CD14-positive monocyte (primary cell): ENCODE measurements at regions not wholly inside any gene's neighbourhood (a gene's known extent, or its start where the extent isn't known, plus 50 kb on each side); places are given as distances from the start of the nearest gene placed in this dataset.
A peak's percentile ranks its signal among the peaks of the same experiment; 100 is the strongest.

Source experiments
- DNase-seq, 3 donors: peaks; one replicate each; pipeline ENCODE4 v3.0.0-alpha.2; 2011 to 2022
- H2AFZ ChIP-seq: 2 replicates; pipeline ENCODE4 v1.6.0; 2012; ENCODE audit warnings: mild to moderate bottlenecking, low read depth, low read length, inconsistent platforms; ENCODE audit not compliant: insufficient read depth, poor library complexity, severe bottlenecking
- H3K27ac ChIP-seq, 2 donors: 1 replicate in 1 of 2; 2 replicates in 1 of 2; pipeline ENCODE4 v1.5.1; 2012 to 2013; ENCODE audit warnings: low read length in 2 of 2, control low read depth in 1 of 2, inconsistent platforms in 1 of 2, low read depth in 1 of 2, mild to moderate bottlenecking in 1 of 2
- H3K27me3 ChIP-seq, 2 donors: one replicate each; pipeline versions ENCODE4 v1.6.0 to v1.6.1; 2011 to 2013; ENCODE audit warnings: low read length in 2 of 2; ENCODE audit not compliant: control insufficient read depth in 2 of 2, insufficient read depth in 2 of 2
- H3K36me3 ChIP-seq, 2 donors: replicated peaks in 1 of 2; 1 replicate in 1 of 2; 2 replicates in 1 of 2; pipeline versions ENCODE4 v1.5.1 to v1.6.1; 2012 to 2013; ENCODE audit warnings: low read length in 2 of 2, control low read depth in 1 of 2, inconsistent platforms in 1 of 2, mild to moderate bottlenecking in 1 of 2; ENCODE audit not compliant: insufficient read depth in 2 of 2, control insufficient read depth in 1 of 2
- H3K4me1 ChIP-seq, 2 donors: 1 replicate in 1 of 2; 2 replicates in 1 of 2; pipeline versions ENCODE4 v1.5.1 to v1.6.1; 2012 to 2013; ENCODE audit warnings: low read length in 2 of 2, control low read depth in 1 of 2, inconsistent platforms in 1 of 2, mild to moderate bottlenecking in 1 of 2, moderate library complexity in 1 of 2; ENCODE audit not compliant: insufficient read depth in 2 of 2, control insufficient read depth in 1 of 2
- H3K4me2 ChIP-seq: replicated peaks from 2 replicates; pipeline ENCODE3; 2012; ENCODE audit warnings: low read length, moderate library complexity, mild to moderate bottlenecking; ENCODE audit not compliant: poor library complexity, severe bottlenecking; ENCODE audit errors: extremely low read depth
- H3K4me3 ChIP-seq, 3 experiments: fragments of 200-600 bp in 1 of 3; sonication (generic) in 1 of 3; replicated peaks in 1 of 3; 1 replicate in 2 of 3; 2 replicates in 1 of 3; pipeline ENCODE4 v1.5.1; 2011 to 2013; ENCODE audit warnings: low read length in 3 of 3, mild to moderate bottlenecking in 3 of 3, control low read depth in 2 of 3, low read depth in 2 of 3, inconsistent platforms in 1 of 3, moderate library complexity in 1 of 3
- H3K79me2 ChIP-seq: 2 replicates; pipeline ENCODE4 v1.6.0; 2012; ENCODE audit warnings: mild to moderate bottlenecking, control low read depth, inconsistent platforms, low read length, moderate library complexity; ENCODE audit not compliant: insufficient read depth
- H3K9ac ChIP-seq: 2 replicates; pipeline ENCODE4 v1.6.0; 2017; ENCODE audit warnings: low read length, mild to moderate bottlenecking; ENCODE audit not compliant: insufficient read depth, poor library complexity, severe bottlenecking
- H3K9me3 ChIP-seq, 2 donors: replicated peaks in 1 of 2; 1 replicate in 1 of 2; 2 replicates in 1 of 2; pipeline versions ENCODE4 v1.5.1 to v1.6.1; 2012 to 2013; ENCODE audit warnings: low read length in 2 of 2, control low read depth in 1 of 2; ENCODE audit not compliant: control insufficient read depth in 1 of 2, insufficient read depth in 1 of 2
- H4K20me1 ChIP-seq: 2 replicates; pipeline ENCODE4 v1.6.0; 2012; ENCODE audit warnings: mild to moderate bottlenecking, low read length, control low read depth, moderate library complexity; ENCODE audit not compliant: insufficient read depth
- H3K27ac Mint-ChIP-seq, 7 donors: one replicate each; pipeline ENCODE4 v1.8.0; 2020; ENCODE audit warnings: mild to moderate bottlenecking in 7 of 7, mixed read lengths in 7 of 7, moderate library complexity in 6 of 7, inconsistent platforms in 2 of 7
- H3K27me3 Mint-ChIP-seq, 3 donors: one replicate each; pipeline ENCODE4 v1.8.0; 2021 to 2022; ENCODE audit warnings: low read depth in 3 of 3, mild to moderate bottlenecking in 3 of 3, mixed read lengths in 3 of 3, moderate library complexity in 3 of 3, inconsistent platforms in 1 of 3
- H3K36me3 Mint-ChIP-seq, 2 donors: one replicate each; pipeline ENCODE4 v1.8.0; 2020; ENCODE audit warnings: mixed read lengths in 2 of 2, inconsistent platforms in 1 of 2, mild to moderate bottlenecking in 1 of 2
- H3K4me1 Mint-ChIP-seq: one replicate; pipeline ENCODE4 v1.8.0; 2020; ENCODE audit warnings: mild to moderate bottlenecking, mixed read lengths
- H3K4me3 Mint-ChIP-seq, 2 donors: one replicate each; pipeline ENCODE4 v1.8.0; 2020; ENCODE audit warnings: mild to moderate bottlenecking in 2 of 2, mixed read lengths in 2 of 2, moderate library complexity in 1 of 2
- H3K9me3 Mint-ChIP-seq, 7 donors: one replicate each; pipeline ENCODE4 v1.8.0; 2020 to 2022; ENCODE audit warnings: mixed read lengths in 7 of 7, mild to moderate bottlenecking in 6 of 7, moderate library complexity in 6 of 7, inconsistent platforms in 2 of 7
- WGBS: methylation state at CpG from one replicate; pipeline ENCODE4 v1.1.5; 2013; ENCODE audit warnings: missing lambda C conversion rate; ENCODE audit not compliant: insufficient coverage; 5-methylcytosine and 5-hydroxymethylcytosine counted together
- intact Hi-C, 2 donors: fragments of 100-400 bp; cut with micrococcal nuclease; formaldehyde crosslinking; loops; one replicate each; pipeline versions ENCODE4 v1.15.0 to v1.15.1; 2023
- TF ChIP-seq, protein P1 (sequence below): fragments of 200-600 bp; IDR thresholded peaks from one replicate; pipeline ENCODE4 v1.8.0; 2022; ENCODE audit warnings: antibody characterized with exemption, mild to moderate bottlenecking

GRCh38 chr6:26241033-26241895, 123.7 kb upstream of the BTN3A2 start:
- Mint-ChIP-seq H3K9me3 (peaks cover 0 to 3% (median 0%) of the 10 kb centered on the region in 7 donors), H3K27me3 (no peaks in the 10 kb centered on the region), H3K4me3 (peak overlapping the region; percentile 86 to 88), H3K36me3 (no peaks in the 10 kb centered on the region), H3K27ac (peak overlapping the region; percentile 92 to 97 (median 96)), H3K4me1 (peaks cover 20% of the 10 kb centered on the region)
- Histone ChIP-seq H3K79me2 (no peaks in the 10 kb centered on the region), H3K4me2 (peak overlapping the region; percentile 84), H3K27ac (peak overlapping the region; percentile 94 to 97), H2AFZ (peak overlapping the region; percentile 80), H3K9ac (peak overlapping the region; percentile 86), H3K4me3 (peak overlapping the region; percentile 75 to 91 (median 80)), H3K27me3 (no peaks in the 10 kb centered on the region), H4K20me1 (no peaks in the 10 kb centered on the region), H3K36me3 (no peaks in the 10 kb centered on the region), H3K9me3 (no peaks in the 10 kb centered on the region), H3K4me1 (peaks cover 14 to 31% of the 10 kb centered on the region in 2 donors)
- peak; percentile 78 to 95 (median 78) for DNase-seq
- intact Hi-C loops: no loop called here
- TF ChIP-seq, protein P1, sequence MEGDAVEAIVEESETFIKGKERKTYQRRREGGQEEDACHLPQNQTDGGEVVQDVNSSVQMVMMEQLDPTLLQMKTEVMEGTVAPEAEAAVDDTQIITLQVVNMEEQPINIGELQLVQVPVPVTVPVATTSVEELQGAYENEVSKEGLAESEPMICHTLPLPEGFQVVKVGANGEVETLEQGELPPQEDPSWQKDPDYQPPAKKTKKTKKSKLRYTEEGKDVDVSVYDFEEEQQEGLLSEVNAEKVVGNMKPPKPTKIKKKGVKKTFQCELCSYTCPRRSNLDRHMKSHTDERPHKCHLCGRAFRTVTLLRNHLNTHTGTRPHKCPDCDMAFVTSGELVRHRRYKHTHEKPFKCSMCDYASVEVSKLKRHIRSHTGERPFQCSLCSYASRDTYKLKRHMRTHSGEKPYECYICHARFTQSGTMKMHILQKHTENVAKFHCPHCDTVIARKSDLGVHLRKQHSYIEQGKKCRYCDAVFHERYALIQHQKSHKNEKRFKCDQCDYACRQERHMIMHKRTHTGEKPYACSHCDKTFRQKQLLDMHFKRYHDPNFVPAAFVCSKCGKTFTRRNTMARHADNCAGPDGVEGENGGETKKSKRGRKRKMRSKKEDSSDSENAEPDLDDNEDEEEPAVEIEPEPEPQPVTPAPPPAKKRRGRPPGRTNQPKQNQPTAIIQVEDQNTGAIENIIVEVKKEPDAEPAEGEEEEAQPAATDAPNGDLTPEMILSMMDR: no peak
- WGBS: 91% methylated on average over 21 of the region's 38 CpGs

DNA sequence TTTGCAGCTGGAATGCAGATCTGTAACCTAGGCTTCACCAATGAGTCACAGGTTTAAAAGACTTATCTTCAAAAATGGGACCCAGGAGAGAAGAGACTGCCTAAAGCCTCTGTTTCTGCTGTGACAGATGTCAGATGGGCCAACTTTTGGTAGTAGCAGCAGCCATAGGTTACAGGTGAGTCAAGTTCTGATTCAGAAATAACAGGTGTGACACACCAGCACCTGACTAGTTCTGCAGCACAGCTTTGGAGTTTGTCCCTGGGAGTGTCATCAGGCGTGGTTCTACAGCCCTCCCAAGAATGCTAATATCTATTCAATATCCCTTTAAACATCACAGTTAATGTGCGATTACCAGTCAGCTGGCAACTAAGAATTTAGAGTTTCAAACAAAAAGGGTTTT, 121.9 kb upstream of the BTN3A2 start:
- peaks cover 20% of the 10 kb centered on the region for H3K4me1 Mint-ChIP-seq
- peaks cover 0 to 7% (median 0%) of the 10 kb centered on the region in 7 donors for H3K9me3 Mint-ChIP-seq
- no peaks in the 10 kb centered on the region for H3K36me3 ChIP-seq
- no peak overlapping the region for H3K9ac ChIP-seq
- H3K4me3 Mint-ChIP-seq: no peak overlapping the region
- TF ChIP-seq, protein P1: no peak
- WGBS: 100% methylated on average over 1 of the region's 2 CpGs
- H2AFZ ChIP-seq: no peak overlapping the region
- H3K4me2 ChIP-seq: no peak overlapping the region
- H3K27me3 ChIP-seq: no peaks in the 10 kb centered on the region
- intact Hi-C loops: no loop called here
- no peak for DNase-seq
- H3K27ac Mint-ChIP-seq: peak overlapping the region in 1 of 7 donors; percentile 13
- H3K79me2 ChIP-seq: no peaks in the 10 kb centered on the region
- peaks cover 14 to 31% of the 10 kb centered on the region in 2 donors for H3K4me1 ChIP-seq
- H3K9me3 ChIP-seq: no peaks in the 10 kb centered on the region
- H4K20me1 ChIP-seq: no peaks in the 10 kb centered on the region
- no peak overlapping the region for H3K4me3 ChIP-seq
- no peak overlapping the region for H3K27ac ChIP-seq
- no peaks in the 10 kb centered on the region for H3K36me3 Mint-ChIP-seq
- no peaks in the 10 kb centered on the region for H3K27me3 Mint-ChIP-seq
